D721Med (cell line): ENCODE measurements at regions not wholly inside any gene's neighbourhood (a gene's known extent, or its start where the extent isn't known, plus 50 kb on each side); places are given as distances from the start of the nearest gene placed in this dataset.
A peak's percentile ranks its signal among the peaks of the same experiment; 100 is the strongest.

Experiments used
- DNase-seq: peaks from one replicate; pipeline ENCODE4 v3.0.0; 2011; ENCODE audit warnings: low spot score; ENCODE audit not compliant: insufficient read length
- FAIRE-seq: peaks from 2 replicates; lab custom pipeline; 2011; peaks lifted over from hg19 to GRCh38; lab: Jason Lieb, UNC
- TF ChIP-seq, protein P1 (sequence below): IDR thresholded peaks from 2 replicates; pipeline ENCODE4 v1.5.1; 2012; ENCODE audit warnings: mild to moderate bottlenecking, control low read depth; ENCODE audit not compliant: insufficient read depth; ENCODE audit errors: missing control alignments

- no peak for DNase-seq
- TF ChIP-seq, protein P1, sequence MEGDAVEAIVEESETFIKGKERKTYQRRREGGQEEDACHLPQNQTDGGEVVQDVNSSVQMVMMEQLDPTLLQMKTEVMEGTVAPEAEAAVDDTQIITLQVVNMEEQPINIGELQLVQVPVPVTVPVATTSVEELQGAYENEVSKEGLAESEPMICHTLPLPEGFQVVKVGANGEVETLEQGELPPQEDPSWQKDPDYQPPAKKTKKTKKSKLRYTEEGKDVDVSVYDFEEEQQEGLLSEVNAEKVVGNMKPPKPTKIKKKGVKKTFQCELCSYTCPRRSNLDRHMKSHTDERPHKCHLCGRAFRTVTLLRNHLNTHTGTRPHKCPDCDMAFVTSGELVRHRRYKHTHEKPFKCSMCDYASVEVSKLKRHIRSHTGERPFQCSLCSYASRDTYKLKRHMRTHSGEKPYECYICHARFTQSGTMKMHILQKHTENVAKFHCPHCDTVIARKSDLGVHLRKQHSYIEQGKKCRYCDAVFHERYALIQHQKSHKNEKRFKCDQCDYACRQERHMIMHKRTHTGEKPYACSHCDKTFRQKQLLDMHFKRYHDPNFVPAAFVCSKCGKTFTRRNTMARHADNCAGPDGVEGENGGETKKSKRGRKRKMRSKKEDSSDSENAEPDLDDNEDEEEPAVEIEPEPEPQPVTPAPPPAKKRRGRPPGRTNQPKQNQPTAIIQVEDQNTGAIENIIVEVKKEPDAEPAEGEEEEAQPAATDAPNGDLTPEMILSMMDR: no peak
- FAIRE-seq: no peak
Measured at GRCh38 chr12:18165889-18166288, 75.9 kb upstream of the RERGL start.

GRCh38 chr12:18165422-18165871 is 75.5 kb upstream of the RERGL start:
- DNase-seq (no peak), FAIRE-seq (no peak)
- TF ChIP-seq, protein P1: no peak

- DNase-seq: no peak
- FAIRE-seq: no peak
- TF ChIP-seq, protein P1: no peak
Measured at GRCh38 chr12:18160901-18161300, 70.9 kb upstream of the RERGL start.

DNA sequence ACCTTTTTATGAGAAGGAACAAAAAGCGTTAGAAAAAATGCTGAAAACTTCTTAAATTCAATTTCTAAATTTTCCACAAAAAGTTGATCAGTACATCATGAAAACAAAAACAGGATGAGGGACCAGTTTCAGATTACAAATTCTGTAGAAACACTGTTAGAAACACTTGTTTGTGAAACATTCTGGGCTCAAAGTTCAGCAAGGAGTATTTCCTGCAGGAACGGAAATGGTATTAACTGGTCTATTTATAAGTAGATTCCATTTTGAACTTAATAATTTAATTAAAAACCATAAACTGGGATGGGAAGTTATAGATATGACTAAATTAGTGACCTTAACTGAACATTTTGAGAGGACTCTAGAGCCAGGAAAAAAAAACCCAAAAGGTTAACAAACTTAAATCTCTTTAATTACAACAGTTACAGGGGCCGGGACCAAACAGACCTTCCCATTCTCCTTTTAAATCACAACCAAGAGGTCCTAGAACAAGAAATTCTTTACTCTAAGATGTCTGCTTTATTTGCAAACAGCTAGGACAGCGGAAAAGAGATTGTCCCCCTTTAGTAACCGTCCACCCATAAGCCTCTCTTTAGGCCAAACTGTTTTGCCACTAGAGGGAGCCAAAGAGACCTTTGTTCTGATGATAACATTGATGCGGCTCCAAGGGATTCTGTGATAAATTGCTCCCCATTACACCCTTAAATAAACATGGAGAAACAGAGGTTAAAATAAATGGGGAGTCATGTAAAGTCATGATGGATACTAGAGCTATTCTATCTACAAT is 69.0 kb upstream of the RERGL start:
- FAIRE-seq (no peak), DNase-seq (no peak)
- TF ChIP-seq, protein P1: peak; percentile 41

- TF ChIP-seq, protein P1: no peak
- no peak for FAIRE-seq
- DNase-seq: no peak
Measured at GRCh38 chr12:18153826-18154225, 63.8 kb upstream of the RERGL start.

GRCh38 chr12:18151036-18151435 is 61.0 kb upstream of the RERGL start:
- TF ChIP-seq, protein P1: no peak
- DNase-seq: no peak
- no peak for FAIRE-seq

- no peak for FAIRE-seq
- DNase-seq: no peak
- TF ChIP-seq, protein P1: no peak
Measured at GRCh38 chr12:18148961-18149360, 59.0 kb upstream of the RERGL start.
